ENCODE measurements at regions not wholly inside any gene's neighbourhood (a gene's known extent, or its start where the extent isn't known, plus 50 kb on each side); places are given as distances from the start of the nearest gene placed in this dataset.

DNA sequence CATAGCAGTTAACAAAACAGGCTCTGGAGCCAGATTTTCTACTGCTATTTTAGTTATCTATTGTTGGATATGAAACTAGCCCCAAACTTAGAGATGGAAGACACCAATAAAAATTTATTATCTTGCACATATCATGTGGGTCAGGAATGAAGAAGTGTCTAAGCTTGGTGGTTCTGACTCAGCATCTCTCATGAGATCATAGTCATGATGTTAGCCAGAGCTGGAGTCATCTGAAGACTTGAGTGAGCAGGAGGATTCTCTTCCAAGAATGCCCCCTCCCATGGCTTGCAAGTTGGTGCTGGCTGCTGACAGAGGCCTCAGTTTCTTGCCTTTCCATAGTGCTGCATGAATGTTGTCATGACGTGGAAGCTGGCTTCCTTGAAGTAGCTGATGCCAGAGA, 68.2 kb upstream of the TAPT1 start:
- H3K27ac ChIP-seq: no peak overlapping the region
- WGBS, 2 donors: 56 to 60% methylated on average over 1 of the region's 1 CpG

DNA sequence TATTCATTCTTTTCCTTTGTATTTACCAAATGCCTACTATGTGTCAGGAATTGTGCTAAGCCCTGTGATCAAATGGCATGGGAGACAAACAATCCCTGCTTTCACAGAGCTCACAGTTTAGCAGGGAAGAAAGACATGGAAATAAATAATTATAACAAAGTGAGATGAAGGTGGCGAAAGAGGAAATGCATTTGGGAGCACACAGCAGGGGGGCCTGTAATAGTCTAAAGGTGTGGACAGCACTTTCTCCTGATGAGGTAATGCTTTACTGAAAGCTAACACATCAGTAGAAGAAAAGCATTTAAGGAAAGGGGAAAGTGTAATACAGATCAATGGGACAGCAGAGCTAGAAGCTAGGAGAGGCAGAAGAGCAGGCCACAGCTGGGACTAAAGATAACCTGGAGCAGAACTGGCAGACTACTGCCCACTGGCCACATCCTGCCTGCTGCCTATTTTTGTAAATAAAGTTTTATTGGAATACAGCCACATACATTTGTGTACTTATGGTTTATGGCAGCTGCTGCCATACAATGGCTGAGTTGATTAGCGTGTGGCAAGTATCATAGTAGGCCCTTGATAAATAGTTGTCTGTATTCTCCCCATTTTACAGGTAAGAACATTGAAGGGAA, 67.1 kb upstream of the TAPT1 start:
- no peak for TF ChIP-seq POLR2A (IDR thresholded peaks at IDR 0.05)
- TF ChIP-seq, protein P1, sequence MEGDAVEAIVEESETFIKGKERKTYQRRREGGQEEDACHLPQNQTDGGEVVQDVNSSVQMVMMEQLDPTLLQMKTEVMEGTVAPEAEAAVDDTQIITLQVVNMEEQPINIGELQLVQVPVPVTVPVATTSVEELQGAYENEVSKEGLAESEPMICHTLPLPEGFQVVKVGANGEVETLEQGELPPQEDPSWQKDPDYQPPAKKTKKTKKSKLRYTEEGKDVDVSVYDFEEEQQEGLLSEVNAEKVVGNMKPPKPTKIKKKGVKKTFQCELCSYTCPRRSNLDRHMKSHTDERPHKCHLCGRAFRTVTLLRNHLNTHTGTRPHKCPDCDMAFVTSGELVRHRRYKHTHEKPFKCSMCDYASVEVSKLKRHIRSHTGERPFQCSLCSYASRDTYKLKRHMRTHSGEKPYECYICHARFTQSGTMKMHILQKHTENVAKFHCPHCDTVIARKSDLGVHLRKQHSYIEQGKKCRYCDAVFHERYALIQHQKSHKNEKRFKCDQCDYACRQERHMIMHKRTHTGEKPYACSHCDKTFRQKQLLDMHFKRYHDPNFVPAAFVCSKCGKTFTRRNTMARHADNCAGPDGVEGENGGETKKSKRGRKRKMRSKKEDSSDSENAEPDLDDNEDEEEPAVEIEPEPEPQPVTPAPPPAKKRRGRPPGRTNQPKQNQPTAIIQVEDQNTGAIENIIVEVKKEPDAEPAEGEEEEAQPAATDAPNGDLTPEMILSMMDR (IDR thresholded peaks at IDR 0.05): no peak
- Histone ChIP-seq H3K4me1 (peaks cover 0 to 5% (median 0%) of the 10 kb centered on the region in 3 donors), H3K4me3 (no peak overlapping the region), H3K27ac (no peak overlapping the region), H3K36me3 (no peaks in the 10 kb centered on the region), H3K9me3 (peaks cover 0 to 8% (median 0%) of the 10 kb centered on the region in 3 donors), H3K27me3 (peaks cover 0 to 6% (median 0%) of the 10 kb centered on the region in 4 donors)
- intact Hi-C loops (cut with DNase I): loop anchor here (10.0 kb wide), 1 partner anchor 151 kb away; no protein-coding TSS in a partner anchor
- WGBS, 2 donors: 86 to 91% methylated on average over 2 of the region's 2 CpGs
- DNase-seq: no peak

More for the DNA sequence above, 68.2 kb upstream of the TAPT1 start:
- H3K4me3 ChIP-seq: no peak overlapping the region
- H3K9me3 ChIP-seq: peaks cover 0 to 8% (median 0%) of the 10 kb centered on the region in 3 donors
- TF ChIP-seq, protein P1 (IDR thresholded peaks at IDR 0.05): no peak
- TF ChIP-seq POLR2A (IDR thresholded peaks at IDR 0.05): no peak
- peaks cover 0 to 5% (median 0%) of the 10 kb centered on the region in 3 donors for H3K4me1 ChIP-seq
- H3K36me3 ChIP-seq: no peaks in the 10 kb centered on the region
- DNase-seq: no peak
- H3K27me3 ChIP-seq: peaks cover 0 to 2% (median 0%) of the 10 kb centered on the region in 4 donors
- intact Hi-C loops (cut with DNase I): loop anchor here (10.0 kb wide), 1 partner anchor 150 kb away; no protein-coding TSS in a partner anchor

DNA sequence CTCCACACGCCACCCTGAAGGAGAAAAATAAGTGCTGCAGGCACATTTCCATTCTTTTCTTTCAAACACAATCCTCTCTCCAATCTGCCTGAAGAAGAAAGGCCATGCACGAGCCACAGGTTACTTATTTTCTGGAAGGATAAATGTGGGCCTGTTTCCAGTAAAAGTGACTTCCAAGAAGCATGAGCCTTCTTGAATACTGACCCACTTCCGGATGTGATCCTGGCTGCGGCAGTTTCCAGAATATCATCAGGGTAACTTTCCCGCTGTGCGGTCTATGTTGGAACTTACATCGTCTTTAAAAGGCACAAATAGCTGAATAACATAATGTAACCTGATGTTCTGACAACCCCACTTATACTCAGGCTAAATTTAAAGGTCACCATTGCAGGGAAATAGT, 66.3 kb upstream of the TAPT1 start:
- Histone ChIP-seq H3K27ac (no peak overlapping the region), H3K9me3 (peaks cover 0 to 8% (median 0%) of the 10 kb centered on the region in 3 donors), H3K4me1 (peaks cover 0 to 5% (median 0%) of the 10 kb centered on the region in 3 donors), H3K36me3 (no peaks in the 10 kb centered on the region), H3K4me3 (no peak overlapping the region), H3K27me3 (peaks cover 0 to 6% (median 0%) of the 10 kb centered on the region in 4 donors)
- intact Hi-C loops (cut with DNase I): loop anchor here (10.0 kb wide), 1 partner anchor 152 kb away; no protein-coding TSS in a partner anchor
- no peak for TF ChIP-seq POLR2A (IDR thresholded peaks at IDR 0.05)
- TF ChIP-seq, protein P1 (IDR thresholded peaks at IDR 0.05): no peak
- WGBS, 2 donors: 68 to 76% methylated on average over 5 to 7 of the region's 7 CpGs
- DNase-seq: no peak

DNA sequence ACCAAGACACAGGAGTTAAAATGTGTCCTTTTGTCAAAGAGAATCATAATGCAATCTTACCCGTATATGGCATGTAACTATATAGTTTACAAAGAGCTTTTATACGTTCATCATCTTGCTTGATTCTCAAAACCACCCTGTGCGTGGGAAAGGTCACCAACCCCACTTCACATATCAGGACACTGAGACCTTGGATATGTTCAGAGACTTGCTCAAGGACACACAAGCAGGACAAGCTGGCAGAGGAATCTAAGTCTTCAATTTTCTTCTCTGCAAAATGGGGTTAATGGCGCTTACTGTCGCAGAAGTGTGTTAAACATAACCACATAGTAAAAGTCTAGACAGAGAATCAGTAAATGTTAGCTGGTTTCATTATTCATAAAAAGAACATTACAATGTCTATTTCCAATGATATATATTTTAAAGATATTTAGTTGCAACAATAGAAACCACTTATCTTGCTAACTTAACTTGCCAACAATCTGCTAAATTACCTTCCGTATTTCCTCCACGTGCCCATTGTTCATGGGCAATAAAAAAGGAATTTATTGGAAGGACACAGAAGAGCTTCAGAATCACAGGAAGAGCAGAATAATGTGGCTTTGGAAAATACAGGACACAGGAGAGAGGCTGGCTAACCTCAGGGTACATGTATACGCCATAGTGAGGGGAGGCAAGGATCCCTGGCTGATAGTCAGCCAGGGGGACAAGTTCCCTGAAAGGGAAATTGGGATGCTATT, 64.6 kb upstream of the TAPT1 start:
- peaks cover 0 to 6% (median 0%) of the 10 kb centered on the region in 4 donors for H3K27me3 ChIP-seq
- H3K4me1 ChIP-seq: peaks cover 0 to 5% (median 0%) of the 10 kb centered on the region in 3 donors
- intact Hi-C loops (cut with DNase I): loop anchor here (10.0 kb wide), 1 partner anchor 154 kb away; no protein-coding TSS in a partner anchor
- DNase-seq: no peak
- no peaks in the 10 kb centered on the region for H3K9me3 ChIP-seq
- no peak for TF ChIP-seq POLR2A (IDR thresholded peaks at IDR 0.05)
- TF ChIP-seq, protein P1 (IDR thresholded peaks at IDR 0.05): no peak
- WGBS, 2 donors: 73 to 78% methylated on average over 8 of the region's 8 CpGs
- no peaks in the 10 kb centered on the region for H3K36me3 ChIP-seq
- no peak overlapping the region for H3K27ac ChIP-seq
- no peak overlapping the region for H3K4me3 ChIP-seq
